NT2/D1 (cell line): ENCODE measurements at regions not wholly inside any gene's neighbourhood (a gene's known extent, or its start where the extent isn't known, plus 50 kb on each side); places are given as distances from the start of the nearest gene placed in this dataset.

Experiments
- SUZ12 ChIP-seq: IDR thresholded peaks from 2 replicates; pipeline ENCODE4 v1.6.1; 2011; ENCODE audit not compliant: insufficient read length, insufficient read depth; ENCODE audit errors: extremely low read depth
- YY1 ChIP-seq: IDR thresholded peaks from 2 replicates; pipeline ENCODE4 v1.6.1; 2011; ENCODE audit not compliant: insufficient read length, insufficient read depth

GRCh38 chr20:39412091-39412490 is 449.9 kb downstream of the DHX35 start:
- TF ChIP-seq SUZ12 (no peak), YY1 (no peak)
